GM12873 (cell line): ENCODE measurements at regions not wholly inside any gene's neighbourhood (a gene's known extent, or its start where the extent isn't known, plus 50 kb on each side); places are given as distances from the start of the nearest gene placed in this dataset.

Source experiments
- TF ChIP-seq, protein P1 (sequence below): IDR thresholded peaks from 2 replicates; pipeline ENCODE4 v1.5.1; 2012; ENCODE audit warnings: low read depth, mild to moderate bottlenecking, moderate library complexity, low read length, control low read depth; ENCODE audit not compliant: insufficient read depth; ENCODE audit errors: missing control alignments

DNA sequence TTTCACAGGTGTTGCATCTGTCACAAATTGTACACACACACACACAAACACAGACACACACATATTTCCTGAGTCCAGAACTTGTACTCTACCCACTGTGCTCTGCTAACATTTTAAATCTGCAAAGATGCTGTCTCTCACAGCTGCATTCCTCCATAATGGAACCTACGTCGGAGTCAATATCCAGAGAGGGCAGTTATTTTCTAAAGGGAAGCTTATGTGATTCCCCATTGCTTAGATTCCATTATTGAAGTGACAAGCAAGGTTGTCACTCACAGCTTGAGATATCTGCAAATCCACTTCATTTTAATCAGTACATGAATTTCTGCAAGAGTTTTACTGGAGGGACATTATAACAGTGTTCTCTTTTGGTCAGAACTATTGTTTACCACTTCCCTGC lies 992.4 kb downstream of the NSUN3 start:
- TF ChIP-seq, protein P1, sequence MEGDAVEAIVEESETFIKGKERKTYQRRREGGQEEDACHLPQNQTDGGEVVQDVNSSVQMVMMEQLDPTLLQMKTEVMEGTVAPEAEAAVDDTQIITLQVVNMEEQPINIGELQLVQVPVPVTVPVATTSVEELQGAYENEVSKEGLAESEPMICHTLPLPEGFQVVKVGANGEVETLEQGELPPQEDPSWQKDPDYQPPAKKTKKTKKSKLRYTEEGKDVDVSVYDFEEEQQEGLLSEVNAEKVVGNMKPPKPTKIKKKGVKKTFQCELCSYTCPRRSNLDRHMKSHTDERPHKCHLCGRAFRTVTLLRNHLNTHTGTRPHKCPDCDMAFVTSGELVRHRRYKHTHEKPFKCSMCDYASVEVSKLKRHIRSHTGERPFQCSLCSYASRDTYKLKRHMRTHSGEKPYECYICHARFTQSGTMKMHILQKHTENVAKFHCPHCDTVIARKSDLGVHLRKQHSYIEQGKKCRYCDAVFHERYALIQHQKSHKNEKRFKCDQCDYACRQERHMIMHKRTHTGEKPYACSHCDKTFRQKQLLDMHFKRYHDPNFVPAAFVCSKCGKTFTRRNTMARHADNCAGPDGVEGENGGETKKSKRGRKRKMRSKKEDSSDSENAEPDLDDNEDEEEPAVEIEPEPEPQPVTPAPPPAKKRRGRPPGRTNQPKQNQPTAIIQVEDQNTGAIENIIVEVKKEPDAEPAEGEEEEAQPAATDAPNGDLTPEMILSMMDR, result no peak

DNA sequence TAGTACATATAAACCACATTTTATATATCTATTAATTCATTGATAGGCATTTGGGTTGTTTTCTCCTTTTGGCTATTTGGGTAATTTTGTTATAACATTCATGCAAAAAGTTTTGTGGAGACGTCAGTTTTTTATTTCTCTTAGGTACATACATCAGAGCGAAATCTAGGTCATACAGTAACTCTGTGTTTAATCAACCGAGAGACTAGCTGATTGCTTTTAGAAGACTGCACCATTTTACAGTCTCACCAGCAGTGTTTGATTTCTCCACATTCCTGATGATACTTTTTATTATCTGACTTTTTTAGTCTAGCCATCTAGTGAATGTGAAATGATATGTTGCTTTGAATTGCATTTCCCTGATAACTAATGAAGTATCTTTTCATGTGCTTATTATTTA lies 1019.3 kb downstream of the NSUN3 start:
- TF ChIP-seq, protein P1, result no peak

DNA sequence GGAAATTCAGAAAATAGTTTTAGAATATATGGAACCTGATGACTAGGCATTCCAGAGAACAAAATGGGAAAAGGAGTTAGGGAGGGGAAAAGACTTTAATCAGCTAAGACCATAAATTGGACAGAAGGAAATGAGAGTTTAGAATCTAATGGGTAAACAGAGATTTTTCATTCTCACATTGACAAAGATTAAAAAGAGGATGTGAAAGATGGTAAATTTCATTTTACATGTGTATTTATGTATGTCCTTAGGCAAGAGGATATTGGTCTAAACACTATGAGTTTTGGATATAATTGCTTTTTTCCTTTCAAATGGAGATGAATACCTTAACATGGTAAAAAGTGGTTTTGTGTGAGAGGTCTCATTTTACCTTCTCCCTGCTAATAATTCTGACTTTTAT lies 1021.9 kb downstream of the NSUN3 start:
- TF ChIP-seq, protein P1, result no peak

DNA sequence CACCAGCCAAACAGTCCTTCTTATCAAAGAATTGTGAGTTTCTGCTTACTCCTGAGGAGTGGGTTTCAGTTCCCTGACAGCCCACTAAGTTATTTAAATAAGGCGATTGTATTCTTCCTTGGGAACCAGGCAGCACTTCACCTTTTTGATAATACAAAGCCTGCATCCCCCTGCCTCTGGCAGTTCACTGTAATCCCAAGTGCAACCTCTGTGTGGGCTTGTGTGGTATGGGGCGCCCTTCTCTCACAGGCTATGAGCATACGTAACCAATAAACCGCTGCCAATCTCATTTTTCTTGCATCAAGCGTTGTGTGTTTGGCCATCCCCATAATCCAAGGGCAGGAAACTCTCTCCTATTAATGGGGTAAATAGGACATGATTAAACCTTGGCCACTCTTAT lies 1025.6 kb downstream of the NSUN3 start:
- TF ChIP-seq, protein P1, result no peak

DNA sequence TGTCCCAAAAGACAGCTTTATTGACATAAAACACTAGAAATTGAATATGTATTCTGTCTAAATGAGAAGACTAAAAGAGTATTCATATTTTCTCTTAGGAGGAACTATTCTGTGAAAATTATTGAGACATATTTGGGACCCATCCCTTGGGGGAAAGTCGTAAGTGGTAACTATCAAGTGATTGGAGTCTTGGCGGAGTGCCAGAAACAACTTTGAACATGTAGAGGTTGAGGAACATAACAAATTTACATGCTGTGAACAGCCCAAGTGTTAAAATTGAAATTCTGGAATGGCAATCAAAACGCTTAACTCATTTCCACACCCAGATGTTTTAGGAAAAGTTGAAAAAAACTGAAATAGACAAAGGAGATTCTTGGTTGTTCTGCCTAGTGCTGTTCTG lies 1034.6 kb downstream of the NSUN3 start:
- TF ChIP-seq, protein P1, result no peak

DNA sequence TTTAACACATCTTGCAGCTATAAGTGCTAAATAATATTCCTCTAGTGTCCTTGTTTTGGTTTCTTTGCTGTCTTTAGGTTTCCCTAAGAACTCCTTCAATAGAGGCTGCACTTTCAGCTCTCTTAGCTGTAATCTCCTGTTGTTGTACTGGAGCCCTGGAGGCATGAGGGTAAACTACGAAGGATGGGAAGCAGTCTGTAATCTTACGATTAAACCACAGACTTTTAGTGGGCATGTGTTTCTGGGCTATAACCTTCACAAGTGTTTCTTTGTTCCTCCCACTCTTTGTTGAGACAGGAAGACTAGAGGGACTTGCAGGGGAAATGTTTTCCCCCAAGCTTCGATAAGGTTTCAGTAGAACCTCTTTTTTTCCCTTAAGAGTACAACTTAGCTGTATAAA lies 1058.1 kb downstream of the NSUN3 start:
- TF ChIP-seq, protein P1, result no peak

DNA sequence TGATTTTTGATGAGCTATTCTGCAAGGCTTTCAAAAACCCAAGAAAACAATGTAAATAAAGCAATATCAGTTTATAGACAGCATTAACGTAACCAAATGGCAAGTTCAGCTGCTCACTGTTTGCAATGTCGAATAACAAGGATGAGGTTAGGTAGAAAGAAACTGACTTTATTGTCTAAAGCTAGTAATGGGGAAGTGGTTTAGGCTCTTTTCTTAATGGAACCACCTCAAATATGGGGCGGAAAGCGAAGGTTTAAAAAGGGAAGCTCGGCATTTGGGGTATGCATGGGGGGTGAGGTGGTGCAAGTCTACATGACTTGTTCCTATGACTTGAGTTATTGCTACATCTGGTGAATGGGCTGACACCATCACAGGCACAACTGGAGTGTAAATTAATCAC lies 1060.2 kb downstream of the NSUN3 start:
- TF ChIP-seq, protein P1, result no peak
